ENCODE measurements at regions not wholly inside any gene's neighbourhood (a gene's known extent, or its start where the extent isn't known, plus 50 kb on each side); places are given as distances from the start of the nearest gene placed in this dataset.
"Not testable (repeated sequence)": the region's sequence is repeated elsewhere in the genome, so short reads cannot be mapped to it uniquely, and the experiment has no call there.

DNA sequence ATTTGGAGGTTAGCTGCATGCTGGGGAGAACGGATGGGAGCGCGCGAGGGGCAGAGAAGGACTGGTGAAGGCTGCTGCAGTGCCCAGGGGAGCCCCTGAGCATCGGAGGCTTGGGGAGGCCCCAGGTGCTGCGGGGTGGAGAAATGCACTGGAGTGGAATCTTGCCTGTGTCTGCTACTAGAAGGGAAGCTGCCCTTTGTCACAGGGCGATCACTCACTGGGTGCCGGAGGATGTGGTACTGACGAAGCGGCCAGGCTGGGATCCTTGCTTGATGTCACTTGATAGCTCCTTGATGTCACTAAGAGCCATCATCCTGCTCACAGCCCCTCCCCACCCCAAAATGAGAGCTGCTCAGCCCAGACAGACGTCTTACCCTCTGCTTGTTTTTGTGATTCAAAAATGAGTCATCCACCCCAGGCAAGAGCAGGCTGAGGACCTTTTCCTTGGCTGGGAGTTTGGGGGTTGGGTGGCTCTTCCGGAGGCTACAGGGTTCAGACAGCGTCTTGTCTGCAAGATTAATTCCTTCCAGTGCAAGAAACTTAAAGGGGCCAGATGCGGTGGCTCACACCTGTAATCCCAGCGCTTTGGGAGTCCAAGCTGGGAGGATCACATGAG, 62.6 kb upstream of the PMEPA1 start:
- Histone ChIP-seq H3K27me3 (ENCODE audit: insufficient read depth, low read length) (no peaks in the 10 kb centered on the region), H2BK120ac (ENCODE audit: insufficient read depth, low read length, poor library complexity) (peak overlapping the region; percentile 78), H3K4me3 (ENCODE audit: low read depth, low read length) (no peak overlapping the region), H3K27ac (ENCODE audit: low read depth, low read length) (peak overlapping the region; percentile 30), H3K14ac (ENCODE audit: low read length) (peak overlapping the region; percentile 71), H2BK5ac (ENCODE audit: low read depth, low read length, poor library complexity) (peak overlapping the region; percentile 68), H3K9me3 (ENCODE audit: insufficient read depth, low read depth, low read length) (no peaks in the 10 kb centered on the region), H3K4ac (ENCODE audit: low read depth, low read length) (no peak overlapping the region), H3K4me1 (ENCODE audit: control insufficient read depth in 1 of 2, insufficient read depth in 2 of 2, low read length in 2 of 2) (peaks cover 25 to 33% of the 10 kb centered on the region in 2 experiments), H3K9ac (ENCODE audit: low read length) (no peak overlapping the region), H4K8ac (ENCODE audit: low read depth, low read length) (peak overlapping the region; percentile 75), H3K79me2 (ENCODE audit: control insufficient read depth, insufficient read depth, low read length, poor library complexity) (no peaks in the 10 kb centered on the region), H2BK12ac (ENCODE audit: low read length) (peak overlapping the region; percentile 91), H4K91ac (ENCODE audit: low read depth, low read length) (peak overlapping the region; percentile 88), H2AK5ac (ENCODE audit: low read length) (peak overlapping the region; percentile 76), H2AFZ (ENCODE audit: insufficient read depth, low read length, poor library complexity) (no peak overlapping the region), H3K23ac (ENCODE audit: low read length) (no peak overlapping the region), H3K79me1 (ENCODE audit: low read length) (peaks cover 27% of the 10 kb centered on the region), H4K12ac (ENCODE audit: low read depth, low read length) (no peak overlapping the region), H3K36me3 (ENCODE audit: control insufficient read depth in 1 of 2, insufficient read depth in 2 of 2, low read length in 2 of 2) (no peaks in the 10 kb centered on the region), H3K18ac (ENCODE audit: low read length) (no peak overlapping the region), H3K4me2 (ENCODE audit: low read length) (no peak overlapping the region)
- no CpG with 5 or more reads among the region's 15 CpGs for WGBS (ENCODE audit: extremely low coverage, insufficient coverage, insufficient read length)
- DNase-seq: peak; percentile 15 to 30

DNA sequence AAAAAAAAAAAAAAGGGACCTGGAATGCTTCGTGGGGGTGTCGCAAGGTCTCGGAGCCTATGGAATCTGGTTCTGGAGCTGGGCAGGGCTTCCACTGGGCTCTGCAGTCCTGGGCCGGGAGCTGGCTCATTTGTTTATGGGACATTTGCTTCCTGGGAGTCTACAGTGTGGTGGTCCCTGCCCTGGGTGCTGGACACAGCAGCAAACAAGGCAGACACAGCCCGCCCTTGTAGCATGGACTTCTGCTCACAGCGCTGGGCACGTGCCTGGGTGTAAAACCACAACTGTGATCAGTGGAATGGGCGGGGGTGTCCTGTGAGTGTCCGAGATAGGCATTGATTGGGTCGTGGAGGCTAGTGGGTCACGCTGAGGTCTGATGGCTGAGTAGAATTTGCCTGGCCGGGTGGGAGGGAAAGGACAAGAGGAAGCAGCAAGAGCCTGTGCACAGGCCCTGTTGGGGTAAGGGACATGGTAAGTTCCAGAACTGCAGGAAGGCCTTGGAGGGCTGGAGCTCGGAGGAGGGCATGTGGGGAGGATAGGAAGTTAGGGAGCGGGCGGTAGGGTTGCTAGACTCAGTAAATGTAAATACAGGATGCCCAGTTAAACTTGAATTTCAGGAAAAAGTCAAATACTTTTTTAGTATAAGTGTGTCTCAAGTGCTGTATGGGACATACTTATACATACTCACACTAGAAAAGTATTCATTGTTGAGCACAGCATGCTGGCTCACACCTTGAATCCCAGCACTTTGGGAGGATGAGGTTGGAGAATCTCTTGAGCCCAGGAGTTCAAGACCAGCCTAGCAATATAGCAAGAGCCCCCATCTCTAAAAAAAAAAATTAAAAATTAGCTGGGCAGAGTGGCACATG, 61.3 kb upstream of the PMEPA1 start:
- H3K14ac ChIP-seq (ENCODE audit: low read length): peak overlapping the region; percentile 57
- H3K36me3 ChIP-seq (ENCODE audit: control insufficient read depth in 1 of 2, insufficient read depth in 2 of 2, low read length in 2 of 2): no peaks in the 10 kb centered on the region
- DNase-seq: peak; percentile 46 to 66
- H3K27ac ChIP-seq (ENCODE audit: low read depth, low read length): peak overlapping the region; percentile 50
- H2BK12ac ChIP-seq (ENCODE audit: low read length): peak overlapping the region; percentile 91
- peak overlapping the region; percentile 67 for H3K18ac ChIP-seq (ENCODE audit: low read length)
- no peak overlapping the region for H3K23ac ChIP-seq (ENCODE audit: low read length)
- peak overlapping the region; percentile 86 for H2BK120ac ChIP-seq (ENCODE audit: insufficient read depth, low read length, poor library complexity)
- no peak overlapping the region for H3K4me3 ChIP-seq (ENCODE audit: low read depth, low read length)
- H3K9me3 ChIP-seq (ENCODE audit: insufficient read depth, low read depth, low read length): no peaks in the 10 kb centered on the region
- peak overlapping the region; percentile 53 for H2BK5ac ChIP-seq (ENCODE audit: low read depth, low read length, poor library complexity)
- H3K4me1 ChIP-seq (ENCODE audit: control insufficient read depth in 1 of 2, insufficient read depth in 2 of 2, low read length in 2 of 2): peaks cover 25 to 33% of the 10 kb centered on the region in 2 experiments
- WGBS (ENCODE audit: extremely low coverage, insufficient coverage, insufficient read length): no CpG with 5 or more reads among the region's 15 CpGs
- no peaks in the 10 kb centered on the region for H3K79me2 ChIP-seq (ENCODE audit: control insufficient read depth, insufficient read depth, low read length, poor library complexity)
- peak overlapping the region; percentile 25 for H3K4ac ChIP-seq (ENCODE audit: low read depth, low read length)
- H3K9ac ChIP-seq (ENCODE audit: low read length): no peak overlapping the region
- peaks cover 27% of the 10 kb centered on the region for H3K79me1 ChIP-seq (ENCODE audit: low read length)
- peak overlapping the region; percentile 70 for H4K8ac ChIP-seq (ENCODE audit: low read depth, low read length)
- no peaks in the 10 kb centered on the region for H3K27me3 ChIP-seq (ENCODE audit: insufficient read depth, low read length)
- H2AK5ac ChIP-seq (ENCODE audit: low read length): peak overlapping the region; percentile 47
- peak overlapping the region; percentile 7 for H2AFZ ChIP-seq (ENCODE audit: insufficient read depth, low read length, poor library complexity)
- H4K12ac ChIP-seq (ENCODE audit: low read depth, low read length): peak overlapping the region; percentile 4
- H3K4me2 ChIP-seq (ENCODE audit: low read length): no peak overlapping the region
- peak overlapping the region; percentile 87 for H4K91ac ChIP-seq (ENCODE audit: low read depth, low read length)

DNA sequence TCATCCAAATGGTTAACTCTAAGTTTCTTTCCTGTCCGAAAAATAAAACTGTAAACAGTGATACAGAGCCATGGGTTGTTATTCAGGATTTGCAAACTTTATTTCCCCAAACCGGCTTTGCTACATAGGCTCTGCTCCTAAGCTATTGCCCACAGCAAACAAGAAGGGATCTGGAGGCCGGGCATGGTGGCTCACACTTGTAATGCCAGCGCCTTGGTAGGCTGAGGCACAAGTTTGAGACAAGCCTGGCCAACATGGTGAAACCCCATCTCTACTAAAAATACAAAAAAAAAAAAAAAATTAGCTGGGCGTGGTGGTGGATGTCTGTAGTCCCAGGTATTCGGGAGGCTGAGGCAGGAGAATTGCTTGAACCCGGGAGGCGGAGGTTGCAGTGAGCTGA, 60.6 kb upstream of the PMEPA1 start:
- DNase-seq; H3K4me3 ChIP-seq (ENCODE audit: low read depth, low read length); H3K27me3 ChIP-seq (ENCODE audit: insufficient read depth, low read length); H3K18ac ChIP-seq (ENCODE audit: low read length); H3K4ac ChIP-seq (ENCODE audit: low read depth, low read length); H3K4me2 ChIP-seq (ENCODE audit: low read length); H3K9me3 ChIP-seq (ENCODE audit: insufficient read depth, low read depth, low read length); H3K9ac ChIP-seq (ENCODE audit: low read length); H4K12ac ChIP-seq (ENCODE audit: low read depth, low read length); H3K79me2 ChIP-seq (ENCODE audit: control insufficient read depth, insufficient read depth, low read length, poor library complexity); H2AFZ ChIP-seq (ENCODE audit: insufficient read depth, low read length, poor library complexity); H3K23ac ChIP-seq (ENCODE audit: low read length); H3K36me3 ChIP-seq (ENCODE audit: control insufficient read depth in 1 of 2, insufficient read depth in 2 of 2, low read length in 2 of 2): not testable (repeated sequence)
- Histone ChIP-seq H2BK120ac (ENCODE audit: insufficient read depth, low read length, poor library complexity) (peak overlapping the region; percentile 48), H3K79me1 (ENCODE audit: low read length) (peaks cover 27% of the 10 kb centered on the region), H3K4me1 (ENCODE audit: control insufficient read depth in 1 of 2, insufficient read depth in 2 of 2, low read length in 2 of 2) (peaks cover 25 to 33% of the 10 kb centered on the region in 2 experiments), H4K91ac (ENCODE audit: low read depth, low read length) (peak overlapping the region; percentile 52), H3K27ac (ENCODE audit: low read depth, low read length) (peak overlapping the region; percentile 91), H2AK5ac (ENCODE audit: low read length) (peak overlapping the region; percentile 47), H4K8ac (ENCODE audit: low read depth, low read length) (peak overlapping the region; percentile 78), H2BK5ac (ENCODE audit: low read depth, low read length, poor library complexity) (peak overlapping the region; percentile 48), H2BK12ac (ENCODE audit: low read length) (peak overlapping the region; percentile 92), H3K14ac (ENCODE audit: low read length) (peak overlapping the region; percentile 30)
- WGBS (ENCODE audit: extremely low coverage, insufficient coverage, insufficient read length): no CpG with 5 or more reads among the region's 8 CpGs

DNA sequence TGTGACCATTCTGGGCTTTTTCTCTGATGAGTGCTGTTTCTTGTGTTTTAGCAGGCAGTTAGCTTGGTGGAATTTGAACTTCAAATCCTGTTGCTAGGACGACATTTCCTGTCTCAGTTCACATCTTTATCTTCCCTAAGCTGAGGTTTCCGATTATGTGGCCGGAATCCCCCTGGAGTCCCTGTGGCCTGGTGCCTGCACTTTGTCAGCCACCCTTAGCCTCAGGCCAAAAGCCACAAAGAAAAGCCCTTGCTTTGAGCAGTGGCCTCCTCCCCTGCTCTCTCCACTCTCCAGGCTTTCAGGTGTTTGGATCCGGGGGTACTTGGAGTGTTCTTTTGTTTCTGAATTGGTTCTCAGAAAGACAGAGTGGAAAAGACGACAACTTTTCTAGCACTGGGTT, 59.9 kb upstream of the PMEPA1 start:
- Histone ChIP-seq H3K4me3 (ENCODE audit: low read depth, low read length) (no peak overlapping the region), H2BK5ac (ENCODE audit: low read depth, low read length, poor library complexity) (peak overlapping the region; percentile 48), H3K23ac (ENCODE audit: low read length) (no peak overlapping the region), H4K8ac (ENCODE audit: low read depth, low read length) (peak overlapping the region; percentile 44), H3K4me1 (ENCODE audit: control insufficient read depth in 1 of 2, insufficient read depth in 2 of 2, low read length in 2 of 2) (peaks cover 25 to 33% of the 10 kb centered on the region in 2 experiments), H3K27ac (ENCODE audit: low read depth, low read length) (peak overlapping the region; percentile 91), H3K18ac (ENCODE audit: low read length) (peak overlapping the region; percentile 34), H3K36me3 (ENCODE audit: control insufficient read depth in 1 of 2, insufficient read depth in 2 of 2, low read length in 2 of 2) (no peaks in the 10 kb centered on the region), H2BK120ac (ENCODE audit: insufficient read depth, low read length, poor library complexity) (peak overlapping the region; percentile 48), H3K4me2 (ENCODE audit: low read length) (peak overlapping the region; percentile 15), H3K27me3 (ENCODE audit: insufficient read depth, low read length) (no peaks in the 10 kb centered on the region), H3K14ac (ENCODE audit: low read length) (peak overlapping the region; percentile 30), H3K4ac (ENCODE audit: low read depth, low read length) (no peak overlapping the region), H3K79me2 (ENCODE audit: control insufficient read depth, insufficient read depth, low read length, poor library complexity) (no peaks in the 10 kb centered on the region), H2AFZ (ENCODE audit: insufficient read depth, low read length, poor library complexity) (no peak overlapping the region), H2AK5ac (ENCODE audit: low read length) (peak overlapping the region; percentile 28), H4K91ac (ENCODE audit: low read depth, low read length) (peak overlapping the region; percentile 52), H2BK12ac (ENCODE audit: low read length) (peak overlapping the region; percentile 46), H3K79me1 (ENCODE audit: low read length) (peaks cover 27% of the 10 kb centered on the region), H3K9me3 (ENCODE audit: insufficient read depth, low read depth, low read length) (no peaks in the 10 kb centered on the region), H3K9ac (ENCODE audit: low read length) (no peak overlapping the region), H4K12ac (ENCODE audit: low read depth, low read length) (no peak overlapping the region)
- DNase-seq: peak in 1 of 2 donors; percentile 16
- no CpG with 5 or more reads among the region's 5 CpGs for WGBS (ENCODE audit: extremely low coverage, insufficient coverage, insufficient read length)
